CD4-positive, alpha-beta T cell treated with Interleukin-17A for 1 hour (primary cell): ENCODE measurements at regions not wholly inside any gene's neighbourhood (a gene's known extent, or its start where the extent isn't known, plus 50 kb on each side); places are given as distances from the start of the nearest gene placed in this dataset.
A peak's percentile ranks its signal among the peaks of the same experiment; 100 is the strongest.

Experiments
- DNase-seq: peaks from one replicate; pipeline ENCODE4 v3.0.0-alpha.2; 2020

DNA sequence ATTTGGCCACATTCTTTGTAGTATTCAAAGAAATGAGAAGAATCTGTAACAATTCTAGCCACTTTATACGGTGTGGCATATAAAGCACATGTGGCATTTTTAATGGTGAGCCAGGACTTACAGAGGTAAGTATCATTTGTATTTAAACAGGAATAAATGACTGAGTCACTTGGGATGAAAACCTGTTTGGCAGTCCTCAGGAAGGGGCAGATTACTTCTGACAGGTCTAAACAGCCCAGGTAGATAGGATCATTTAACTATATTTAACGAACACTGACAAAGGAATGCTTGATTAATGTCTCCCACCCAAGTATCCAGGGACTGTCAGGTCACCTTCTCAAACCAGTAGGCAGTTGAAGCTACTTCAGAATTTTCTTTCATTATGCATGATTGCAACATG lies 241.5 kb upstream of the SATB1 start:
- DNase-seq, result no peak

DNA sequence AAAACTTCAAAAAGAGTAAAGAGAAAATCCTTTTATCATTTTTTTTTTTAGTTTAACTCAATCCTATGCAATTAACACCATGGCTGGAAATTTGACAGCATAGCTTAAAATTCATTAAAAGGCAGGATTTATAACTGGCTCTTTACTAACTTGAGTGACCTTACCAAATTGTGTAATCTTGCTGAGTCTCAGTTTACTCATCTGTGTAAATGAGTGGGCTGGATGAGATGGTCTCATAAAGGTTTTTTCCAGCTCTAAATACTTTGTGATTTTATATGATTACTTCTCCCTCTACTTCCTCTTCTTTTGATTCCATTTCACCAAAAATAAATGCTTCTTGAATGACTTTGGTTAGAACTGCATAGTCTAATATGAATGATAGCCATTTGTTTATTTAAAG lies 234.9 kb upstream of the SATB1 start:
- no peak for DNase-seq

DNA sequence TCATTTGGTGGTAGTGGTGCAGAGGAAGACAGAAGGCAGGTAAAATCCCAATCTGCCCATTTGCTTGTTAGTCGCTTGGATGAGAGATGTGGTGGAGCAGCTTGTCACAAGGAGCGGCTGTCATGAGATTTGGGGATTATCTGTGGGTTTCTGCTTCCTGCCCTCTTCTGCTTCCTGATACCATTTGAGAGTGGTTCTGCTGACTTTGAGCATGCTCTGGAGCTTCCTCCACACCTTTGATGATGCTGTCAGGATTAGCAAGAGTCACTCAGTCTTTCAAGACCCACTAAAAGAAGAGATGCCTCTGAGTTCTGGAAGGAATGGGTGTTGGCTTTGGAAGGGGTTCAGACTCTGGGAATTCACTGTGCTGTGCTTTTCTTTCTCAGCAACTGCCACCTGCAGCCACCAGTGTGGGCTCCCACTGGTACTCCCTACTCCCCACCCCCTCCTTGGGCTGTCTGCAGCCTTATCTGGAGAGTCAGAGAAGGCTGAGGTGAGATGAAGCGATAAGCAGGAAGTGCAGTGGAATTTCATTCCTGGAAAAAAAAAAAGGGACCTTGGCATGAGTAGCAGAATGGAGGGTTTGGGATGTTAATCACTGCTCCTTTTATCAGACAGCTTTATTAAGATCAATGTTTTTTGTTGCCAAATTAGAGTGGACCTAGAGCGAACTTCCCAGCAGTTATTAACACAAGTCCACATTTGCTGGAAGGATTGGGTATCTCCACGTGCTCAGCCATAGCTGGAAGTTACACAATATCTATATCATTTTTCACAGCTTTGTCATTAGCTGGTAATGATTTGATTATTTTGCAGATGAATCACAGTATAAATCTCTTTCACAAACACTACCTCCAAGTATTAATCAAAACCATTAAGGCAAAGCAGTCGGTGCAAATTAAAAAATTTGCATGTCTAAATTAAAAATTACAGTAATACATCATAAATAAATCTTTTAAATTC lies 233.0 kb upstream of the SATB1 start:
- DNase-seq, result peak; percentile 26

DNA sequence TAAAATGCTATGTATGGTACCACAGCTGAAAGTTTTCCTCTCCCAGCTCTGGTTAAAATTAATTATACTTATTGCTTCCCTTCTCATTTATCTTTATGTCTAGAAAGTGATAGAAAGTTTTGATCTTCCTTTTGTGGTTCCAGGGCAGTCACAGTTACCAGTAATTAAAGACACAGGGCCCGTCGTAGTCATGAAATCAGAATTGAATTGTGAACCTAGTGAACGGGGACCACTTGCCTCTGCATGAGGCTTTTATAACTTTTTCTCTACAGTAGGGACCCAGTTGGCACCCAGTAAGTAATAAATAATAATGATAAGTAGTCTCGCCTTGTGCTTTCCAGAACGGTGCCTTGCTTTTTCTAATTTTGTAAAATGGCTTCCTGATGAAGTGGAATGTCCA lies 231.7 kb upstream of the SATB1 start:
- no peak for DNase-seq

DNA sequence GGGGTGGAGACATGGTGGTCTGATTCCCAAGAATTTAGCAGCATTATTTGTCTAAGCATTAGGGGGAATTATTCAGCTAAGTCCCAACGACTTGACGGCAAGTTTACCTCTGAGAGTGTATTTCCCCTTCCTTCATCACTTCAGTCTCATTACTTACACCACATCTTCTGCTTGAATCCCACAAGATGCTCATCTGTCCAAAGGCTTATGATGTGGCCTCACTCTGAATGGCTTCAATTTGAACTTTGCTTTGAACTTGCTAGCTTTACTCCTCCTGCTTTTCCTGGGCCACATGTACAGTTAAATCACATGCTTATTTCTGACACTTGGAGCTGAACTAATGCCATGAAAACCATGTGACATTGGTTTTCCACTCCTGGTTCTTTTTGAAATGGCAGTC lies 231.3 kb upstream of the SATB1 start:
- no peak for DNase-seq

DNA sequence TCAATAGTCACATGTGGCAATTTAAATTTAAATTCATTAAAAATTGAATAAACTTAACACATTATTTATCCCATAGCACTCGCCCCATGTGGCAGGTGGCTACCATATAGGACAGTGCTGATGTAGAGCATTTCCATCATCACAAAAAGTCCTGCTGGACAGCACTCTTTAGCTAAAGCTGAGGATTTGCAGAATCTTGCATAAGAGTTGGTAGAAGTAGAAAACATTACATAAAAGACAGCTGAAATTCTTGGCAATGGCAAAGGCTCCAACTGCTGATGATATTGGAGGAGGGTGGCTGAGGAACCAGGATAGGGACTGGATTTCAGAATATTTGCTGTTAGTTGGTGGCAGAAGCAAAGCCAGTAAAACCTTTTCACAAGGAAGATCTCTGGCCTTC lies 230.7 kb upstream of the SATB1 start:
- no peak for DNase-seq

DNA sequence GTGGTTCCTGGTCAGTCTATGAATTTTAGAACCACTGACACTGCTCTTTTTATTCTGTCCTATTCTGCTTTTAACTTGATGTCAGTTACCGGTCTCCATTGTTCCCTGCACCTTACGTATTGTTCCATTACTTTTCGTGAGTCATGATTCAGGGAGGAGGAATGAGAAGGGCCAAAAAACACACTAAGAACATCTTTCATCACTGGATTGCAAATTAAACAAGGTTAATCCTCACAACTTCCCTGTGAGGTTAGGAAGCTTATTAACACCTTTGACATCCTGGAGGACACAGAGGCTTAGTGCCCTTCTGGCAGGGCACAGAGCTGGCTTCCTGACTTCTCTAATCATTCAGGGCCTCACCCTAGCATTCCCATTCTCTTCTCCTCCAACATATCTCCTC lies 227.6 kb upstream of the SATB1 start:
- DNase-seq, result no peak

DNA sequence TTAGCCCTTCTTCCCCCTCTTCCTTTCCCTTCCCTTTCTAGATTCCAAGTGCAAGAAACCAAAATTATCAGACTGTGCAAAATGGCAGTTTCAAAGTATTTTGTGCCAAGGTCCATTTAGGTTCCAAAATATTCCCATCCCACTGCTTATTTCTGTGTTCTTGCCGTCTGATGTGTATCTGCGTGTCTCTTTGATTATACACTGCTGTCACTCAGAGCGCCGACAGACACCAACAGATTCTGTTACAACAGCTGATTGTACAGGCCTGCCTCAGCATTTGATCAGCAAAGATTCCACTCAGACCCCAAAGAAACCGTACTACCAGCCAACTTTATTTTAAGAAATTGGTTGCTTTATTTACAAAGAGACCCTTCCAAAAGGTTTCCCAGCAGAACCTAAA lies 225.6 kb upstream of the SATB1 start:
- no peak for DNase-seq

DNA sequence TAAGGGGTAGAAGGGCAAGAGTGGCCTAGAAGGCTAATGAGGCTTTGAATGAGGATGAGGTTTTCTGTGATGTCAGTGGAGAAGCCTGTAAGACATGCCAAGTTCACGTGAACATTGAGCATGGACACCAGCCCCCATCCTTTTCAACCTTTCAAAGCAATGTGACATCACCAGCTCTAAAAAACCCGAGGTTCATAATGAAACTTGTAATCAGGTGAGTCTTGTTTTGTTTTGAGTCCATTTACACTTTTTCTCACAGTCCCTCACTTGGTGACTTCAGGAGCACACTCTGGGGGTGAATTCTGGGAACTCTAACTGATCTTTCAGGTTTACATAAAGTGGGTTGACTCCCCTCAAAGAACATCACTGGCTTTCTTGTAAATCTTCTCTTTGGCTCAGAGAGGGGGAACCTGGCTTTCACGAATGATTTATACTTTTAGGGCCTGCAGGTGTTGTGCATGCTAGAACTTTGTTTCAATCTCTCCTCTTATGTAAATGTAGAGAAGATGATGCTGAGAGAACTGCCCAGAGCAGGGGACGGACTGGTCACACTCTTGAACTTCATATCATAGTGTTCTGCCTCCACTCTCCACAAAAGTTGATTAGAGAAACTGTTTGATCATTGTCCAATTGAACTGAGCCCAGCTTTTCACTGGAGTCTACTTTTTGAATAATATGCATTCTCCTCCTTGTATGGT lies 224.7 kb upstream of the SATB1 start:
- DNase-seq, result peak; percentile 38

DNA sequence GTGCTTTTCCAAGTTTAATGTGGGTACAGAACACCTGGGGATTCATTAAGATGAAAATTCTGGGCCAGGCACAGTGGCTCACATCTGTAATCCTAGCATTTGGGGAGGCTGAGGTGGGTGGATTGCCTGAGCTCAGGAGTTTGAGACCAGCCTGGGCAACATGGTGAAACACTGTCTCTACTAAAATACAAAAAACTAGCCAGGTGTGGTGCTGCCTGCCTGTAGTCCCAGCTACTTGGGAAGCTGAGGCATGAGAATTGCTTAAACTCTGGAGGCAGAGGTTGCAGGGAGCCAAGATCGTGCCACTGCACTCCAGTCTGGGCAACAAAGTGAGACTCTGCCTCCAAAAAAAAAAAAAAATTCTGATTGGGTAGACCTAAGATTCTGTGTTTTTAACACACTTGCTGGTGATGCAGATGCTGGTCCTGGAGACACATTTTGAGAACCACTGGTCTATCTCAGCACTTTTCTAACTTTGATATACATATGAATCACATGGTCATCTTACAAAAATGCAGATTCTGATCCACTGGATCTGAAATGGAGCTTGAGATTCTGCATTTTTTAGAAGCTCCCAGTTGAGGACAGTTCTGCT lies 223.8 kb upstream of the SATB1 start:
- DNase-seq, result no peak

DNA sequence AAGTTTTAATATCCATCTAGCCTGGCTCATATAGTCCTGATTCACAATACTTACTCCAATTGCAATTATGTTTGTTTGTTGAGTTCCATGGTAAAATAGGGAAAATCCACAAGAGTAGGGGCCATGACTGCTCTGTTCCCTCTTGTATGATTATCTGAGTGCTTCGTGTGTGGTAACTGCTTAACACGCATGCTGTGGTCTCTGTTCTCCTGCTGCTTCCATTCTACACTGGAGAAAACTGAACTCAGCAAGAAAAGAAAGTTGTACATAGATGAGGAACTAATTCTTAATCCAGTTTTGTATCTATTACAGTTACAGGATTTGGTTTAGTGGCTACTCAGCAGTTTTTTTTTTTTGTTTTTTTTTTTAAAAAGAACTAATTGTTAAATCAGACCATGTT lies 223.0 kb upstream of the SATB1 start:
- DNase-seq, result no peak

DNA sequence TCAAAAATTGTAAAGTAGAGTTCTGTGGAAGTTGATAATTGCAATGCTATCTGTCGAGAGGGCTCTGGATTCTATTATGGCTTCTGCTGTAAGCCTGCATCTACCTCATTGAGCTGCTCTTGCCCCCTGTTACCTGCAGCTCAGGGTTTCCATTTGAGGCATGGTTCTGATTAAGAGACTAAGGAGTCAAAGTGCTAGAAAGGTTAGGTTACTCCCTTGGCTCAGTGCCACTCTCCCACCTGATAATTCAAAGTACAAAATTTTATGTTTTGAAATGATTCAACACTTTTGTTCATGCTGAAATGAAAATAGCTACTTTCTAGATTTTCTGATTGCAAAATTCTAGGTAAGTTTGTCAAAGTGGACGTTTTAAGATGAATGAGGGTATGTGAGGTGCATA lies 220.5 kb upstream of the SATB1 start:
- DNase-seq, result no peak

DNA sequence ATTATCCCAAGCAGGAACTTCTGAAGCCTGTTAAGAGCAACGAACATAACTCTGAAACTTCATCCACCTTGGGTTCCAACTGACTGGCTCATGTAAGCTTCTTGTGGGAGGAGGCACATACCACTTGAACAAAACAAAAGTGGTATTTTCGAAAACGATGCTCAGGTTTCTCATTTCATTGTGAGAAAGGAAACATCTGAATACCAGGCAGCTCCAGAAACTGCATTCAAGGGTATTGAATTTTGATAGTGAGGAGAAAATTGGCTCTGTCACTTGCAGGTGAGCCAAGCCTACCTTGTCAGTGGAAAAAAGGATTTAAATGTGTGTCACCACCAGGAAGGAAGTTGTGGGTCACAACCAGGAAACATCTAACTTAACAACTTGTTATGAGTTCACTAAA lies 218.1 kb upstream of the SATB1 start:
- DNase-seq, result peak; percentile 22

DNA sequence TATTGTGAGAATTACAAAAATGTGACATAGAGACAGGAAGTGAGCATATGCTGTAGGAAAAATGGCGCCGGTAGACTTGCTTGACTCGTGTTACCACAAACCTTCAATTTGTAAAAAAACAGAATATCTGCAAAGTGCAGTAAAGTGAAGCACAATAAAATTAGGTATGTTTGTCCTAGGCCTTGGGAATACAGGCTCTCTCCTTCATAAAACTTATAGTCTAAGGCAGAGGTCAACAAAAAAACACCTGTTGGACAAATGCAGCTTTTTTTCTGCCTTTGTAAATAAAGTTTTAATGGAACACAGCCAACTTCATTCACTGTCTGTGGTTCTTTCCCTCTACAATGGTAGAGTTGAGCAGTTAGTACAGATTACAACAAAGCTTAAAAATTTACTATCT lies 216.8 kb upstream of the SATB1 start:
- DNase-seq, result no peak

DNA sequence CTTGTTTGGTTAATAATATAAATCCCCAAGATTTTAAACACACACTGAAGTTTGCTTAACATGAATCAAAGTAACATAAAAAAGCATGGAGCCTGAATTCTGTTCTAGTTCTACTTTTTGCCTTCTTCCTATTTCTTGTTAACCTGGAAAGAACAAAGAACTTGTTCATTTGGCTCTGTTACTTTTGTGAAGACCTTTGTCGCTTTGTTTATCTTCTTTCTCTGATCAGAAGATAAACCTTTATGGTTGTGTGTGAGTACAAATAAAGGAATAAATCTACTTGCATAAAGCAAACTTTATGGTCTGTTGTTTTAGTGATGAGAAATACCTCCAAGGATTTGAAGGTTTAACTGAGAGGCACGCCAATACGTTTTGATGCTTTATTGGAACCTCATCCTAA lies 210.1 kb upstream of the SATB1 start:
- DNase-seq, result no peak

DNA sequence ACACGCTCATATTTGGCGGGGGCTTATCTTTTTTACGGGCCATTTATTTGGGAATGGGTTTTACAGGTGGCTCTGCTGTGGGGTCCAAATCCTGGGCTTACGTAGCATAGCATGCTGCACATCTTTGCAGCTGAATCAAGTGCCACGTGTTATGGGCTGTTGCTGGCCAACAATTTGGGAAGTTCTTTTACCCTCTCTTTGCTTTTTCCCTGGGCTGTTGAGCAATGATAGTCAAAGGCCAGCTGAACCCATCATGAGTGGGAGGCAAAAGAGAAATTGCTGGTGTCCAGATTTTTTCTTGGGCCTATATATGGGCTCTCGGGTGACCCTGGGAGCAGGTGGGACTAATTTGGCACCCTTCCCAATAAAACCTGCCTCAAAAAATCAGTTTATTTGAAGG lies 209.3 kb upstream of the SATB1 start:
- no peak for DNase-seq

DNA sequence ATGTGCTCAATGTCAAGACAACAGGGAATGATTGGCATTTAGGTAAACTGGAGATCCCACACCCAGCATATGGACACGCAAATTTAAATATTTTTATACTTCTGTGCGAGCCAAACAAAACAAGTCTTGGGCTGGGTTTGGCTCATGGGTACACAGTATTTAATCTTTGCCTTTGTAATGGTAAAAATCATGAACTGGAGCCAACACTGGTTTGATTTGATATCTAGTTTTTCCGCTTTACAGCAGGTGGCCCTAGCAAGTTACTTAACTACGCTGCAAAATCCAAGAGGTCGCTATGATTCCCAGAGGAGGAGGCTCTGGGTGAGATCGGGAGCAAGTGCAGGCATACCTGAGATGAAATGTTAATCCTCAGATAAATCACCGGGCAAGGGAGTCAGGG lies 207.9 kb upstream of the SATB1 start:
- DNase-seq, result no peak

DNA sequence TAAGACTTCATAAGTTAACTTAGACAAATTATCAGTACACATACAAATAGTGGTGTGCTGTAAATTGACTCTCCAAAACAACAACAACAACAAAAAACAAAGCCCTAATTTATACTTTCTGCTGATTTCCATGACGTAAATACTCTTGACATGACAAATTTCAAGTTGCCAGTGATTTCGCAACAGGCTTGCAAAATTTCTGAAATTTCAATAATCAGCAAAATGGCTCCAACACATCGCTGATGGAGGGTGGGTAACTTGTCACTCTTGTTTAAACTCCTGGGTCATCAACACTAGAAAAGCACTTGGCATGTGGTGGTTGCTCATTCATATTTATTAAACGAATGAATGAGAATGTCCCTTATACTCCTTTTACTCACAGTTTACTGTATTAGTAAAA lies 205.2 kb upstream of the SATB1 start:
- DNase-seq, result no peak

DNA sequence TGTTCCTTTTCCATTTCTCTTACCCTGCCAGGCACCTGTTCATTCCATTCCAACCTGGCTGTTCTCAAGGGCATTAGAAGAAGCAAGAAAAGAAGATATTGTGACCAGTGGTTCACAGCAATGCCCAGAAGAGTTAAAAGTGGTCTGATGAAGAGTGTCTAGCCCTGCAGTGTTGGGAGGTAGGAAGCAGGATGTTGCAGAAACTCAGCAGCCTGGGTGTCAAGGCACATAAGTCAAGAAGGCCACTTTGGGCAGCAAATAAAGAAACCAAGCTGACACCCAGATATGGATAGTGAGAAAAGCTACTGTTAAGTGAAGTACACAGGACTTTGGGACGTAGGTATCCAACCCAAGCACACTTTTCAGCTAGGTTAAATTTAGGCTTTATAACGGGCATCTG lies 199.9 kb upstream of the SATB1 start:
- DNase-seq, result no peak

DNA sequence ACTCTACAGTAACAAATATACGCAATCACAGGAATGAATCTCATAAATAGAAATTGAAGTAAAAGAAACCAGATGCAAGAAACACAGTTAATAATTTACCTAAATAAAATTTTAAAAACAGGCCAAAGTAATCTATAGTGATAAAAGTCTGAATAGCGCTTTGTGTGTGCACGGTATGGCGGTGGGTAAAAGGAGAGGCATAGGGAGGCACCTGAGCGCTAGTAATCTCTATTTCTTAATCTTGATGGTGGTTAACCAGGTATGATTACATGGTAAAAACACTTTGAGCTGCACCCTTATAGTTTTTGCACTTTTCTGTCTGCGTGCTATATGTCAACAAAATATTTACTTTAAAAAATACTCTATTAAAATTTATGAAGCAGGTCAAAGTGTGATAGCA lies 198.1 kb upstream of the SATB1 start:
- no peak for DNase-seq

DNA sequence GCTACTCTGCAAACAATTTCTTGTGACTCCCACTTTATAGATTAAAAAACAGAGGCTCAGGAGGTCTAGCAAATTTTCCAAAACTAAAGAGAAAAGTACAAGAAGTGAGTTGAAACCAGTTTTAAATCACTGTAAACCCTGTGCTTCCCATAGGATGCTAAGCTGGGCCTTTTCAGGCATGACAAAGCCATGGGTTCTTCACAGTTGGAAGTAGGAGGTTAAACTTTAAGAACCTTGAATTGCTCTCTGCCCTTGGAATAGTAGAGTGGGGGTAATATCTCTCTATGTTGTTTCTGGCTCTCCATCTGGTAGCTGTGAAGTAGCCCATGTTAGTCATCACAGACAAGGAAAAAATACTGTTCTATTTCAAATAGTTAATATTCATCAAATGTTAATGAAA lies 193.6 kb upstream of the SATB1 start:
- DNase-seq, result no peak

DNA sequence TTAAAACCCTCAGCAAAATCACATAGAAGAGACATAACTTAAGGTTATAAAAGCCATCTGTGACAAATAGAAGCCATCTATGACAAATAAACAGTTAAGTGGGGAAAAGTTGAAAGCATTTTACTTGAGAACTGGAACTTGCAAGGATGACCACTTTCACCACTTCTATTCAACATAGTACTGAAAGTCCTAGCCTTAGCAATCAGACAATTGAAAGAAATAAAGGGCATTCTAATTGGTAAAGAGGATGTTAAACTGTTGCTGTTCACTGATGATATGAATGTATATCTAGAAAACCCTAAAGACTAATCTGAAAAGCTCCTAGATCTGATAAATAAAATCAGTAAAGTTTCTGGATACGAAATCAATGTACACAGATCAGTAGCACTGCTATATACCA lies 186.9 kb upstream of the SATB1 start:
- DNase-seq, result no peak

DNA sequence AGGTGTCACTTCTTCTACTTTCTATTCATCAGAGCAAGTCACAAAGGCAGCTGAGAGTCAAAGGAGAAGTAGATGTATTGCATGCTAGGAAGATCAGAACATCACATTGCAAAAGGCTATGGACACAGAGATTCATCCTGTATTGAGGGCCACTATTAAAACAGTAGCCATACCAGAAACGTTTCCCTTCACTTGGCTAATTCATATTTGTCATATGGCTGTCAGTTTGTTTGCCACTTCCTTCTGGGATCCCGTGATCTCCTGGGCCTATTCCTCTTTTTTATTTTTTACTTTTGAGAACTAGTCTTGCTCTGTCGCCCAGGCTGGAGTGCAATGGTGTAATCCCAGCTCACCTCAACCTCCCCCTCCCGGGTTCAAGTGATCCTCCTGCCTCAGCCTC lies 184.0 kb upstream of the SATB1 start:
- DNase-seq, result no peak

DNA sequence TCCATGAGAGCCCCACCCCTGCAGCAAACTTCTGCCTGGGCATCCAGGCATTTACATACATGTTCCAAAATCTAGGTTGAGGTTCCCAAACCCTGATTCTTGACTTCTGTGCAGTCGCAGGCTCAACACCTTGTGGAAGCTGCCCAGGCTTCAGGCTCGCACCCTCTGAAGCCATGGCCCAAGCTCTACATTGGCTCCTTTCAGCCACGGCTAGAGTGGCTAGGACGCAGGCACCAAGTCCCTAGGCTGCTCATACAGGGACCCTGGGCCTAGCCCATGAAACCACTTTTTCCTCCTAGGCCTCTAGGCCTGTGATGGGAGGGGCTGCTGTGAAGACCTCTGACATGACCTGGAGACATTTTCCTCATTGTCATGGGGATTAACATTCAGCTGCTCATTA lies 172.8 kb upstream of the SATB1 start:
- DNase-seq, result no peak
